BE2C (cell line): ENCODE measurements at regions not wholly inside any gene's neighbourhood (a gene's known extent, or its start where the extent isn't known, plus 50 kb on each side); places are given as distances from the start of the nearest gene placed in this dataset.
"Not testable (repeated sequence)": the region's sequence is repeated elsewhere in the genome, so short reads cannot be mapped to it uniquely, and the experiment has no call there.

Experiments used
- DNase-seq: peaks from one replicate; pipeline ENCODE4 v3.0.0-alpha.2; 2020
- H3K27me3 ChIP-seq: fragments of 250-450 bp; sonication (Bioruptor Pico); 2 replicates; pipeline ENCODE4 v1.5.1; 2020; ENCODE audit warnings: mild to moderate bottlenecking
- H3K36me3 ChIP-seq: fragments of 250-450 bp; sonication (Bioruptor Pico); 2 replicates; pipeline ENCODE4 v1.5.1; 2020; ENCODE audit warnings: mild to moderate bottlenecking
- H3K4me1 ChIP-seq: fragments of 250-450 bp; sonication (Bioruptor Pico); 2 replicates; pipeline ENCODE4 v1.5.1; 2020
- H3K4me3 ChIP-seq: 2 replicates; pipeline ENCODE4 v1.5.1; 2011; ENCODE audit warnings: low read depth, low read length
- H3K9me3 ChIP-seq: fragments of 250-450 bp; sonication (Bioruptor Pico); 2 replicates; pipeline ENCODE4 v1.5.1; 2020
- TF ChIP-seq, protein P1 (sequence below): IDR thresholded peaks from 2 replicates; pipeline ENCODE4 v1.5.1; 2012; ENCODE audit warnings: mild to moderate bottlenecking, low read depth, low read length

DNA sequence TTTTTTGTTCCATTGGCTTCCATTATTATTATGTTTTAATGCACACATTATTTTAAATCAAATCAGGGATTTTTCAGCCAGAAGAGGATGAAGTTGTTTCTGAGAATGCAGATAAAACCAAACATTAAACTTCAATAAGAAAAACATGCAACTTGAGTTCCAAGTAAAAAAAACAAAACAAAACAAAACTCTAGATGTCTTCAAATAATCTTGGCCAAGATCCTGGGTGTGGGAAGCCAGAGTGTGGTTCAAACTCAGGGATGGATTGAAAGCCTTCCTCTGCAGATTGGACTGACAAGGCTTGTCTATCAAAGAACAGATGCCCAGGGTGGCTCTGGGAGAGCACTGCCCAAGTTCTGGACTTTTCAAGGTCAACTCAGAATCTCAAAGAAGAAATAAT lies 134.1 kb downstream of the LCA5 start:
- H3K4me1 ChIP-seq: no peaks in the 10 kb centered on the region
- DNase-seq: no peak
- no peak overlapping the region for H3K4me3 ChIP-seq
- H3K9me3 ChIP-seq: no peaks in the 10 kb centered on the region
- no peaks in the 10 kb centered on the region for H3K27me3 ChIP-seq
- no peaks in the 10 kb centered on the region for H3K36me3 ChIP-seq
- TF ChIP-seq, protein P1, sequence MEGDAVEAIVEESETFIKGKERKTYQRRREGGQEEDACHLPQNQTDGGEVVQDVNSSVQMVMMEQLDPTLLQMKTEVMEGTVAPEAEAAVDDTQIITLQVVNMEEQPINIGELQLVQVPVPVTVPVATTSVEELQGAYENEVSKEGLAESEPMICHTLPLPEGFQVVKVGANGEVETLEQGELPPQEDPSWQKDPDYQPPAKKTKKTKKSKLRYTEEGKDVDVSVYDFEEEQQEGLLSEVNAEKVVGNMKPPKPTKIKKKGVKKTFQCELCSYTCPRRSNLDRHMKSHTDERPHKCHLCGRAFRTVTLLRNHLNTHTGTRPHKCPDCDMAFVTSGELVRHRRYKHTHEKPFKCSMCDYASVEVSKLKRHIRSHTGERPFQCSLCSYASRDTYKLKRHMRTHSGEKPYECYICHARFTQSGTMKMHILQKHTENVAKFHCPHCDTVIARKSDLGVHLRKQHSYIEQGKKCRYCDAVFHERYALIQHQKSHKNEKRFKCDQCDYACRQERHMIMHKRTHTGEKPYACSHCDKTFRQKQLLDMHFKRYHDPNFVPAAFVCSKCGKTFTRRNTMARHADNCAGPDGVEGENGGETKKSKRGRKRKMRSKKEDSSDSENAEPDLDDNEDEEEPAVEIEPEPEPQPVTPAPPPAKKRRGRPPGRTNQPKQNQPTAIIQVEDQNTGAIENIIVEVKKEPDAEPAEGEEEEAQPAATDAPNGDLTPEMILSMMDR: no peak

DNA sequence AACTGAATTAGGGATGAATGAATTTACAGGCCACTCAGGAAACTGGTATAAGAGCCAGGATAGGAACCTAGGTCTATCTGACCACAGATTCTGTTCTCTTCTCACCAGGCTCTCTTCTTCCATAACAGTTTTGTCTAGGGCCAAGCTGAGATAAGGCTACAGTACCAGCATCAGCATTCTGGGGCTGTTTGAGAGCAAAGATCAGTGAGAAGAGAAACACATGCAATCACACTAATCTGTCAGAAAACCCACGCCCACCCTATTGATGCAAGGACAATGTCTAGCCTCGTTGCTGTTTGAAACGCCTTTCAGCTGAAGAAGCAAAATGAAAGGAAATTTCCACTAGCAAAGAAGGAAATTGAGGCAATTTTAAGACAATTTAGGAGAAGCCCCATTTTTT lies 137.7 kb downstream of the LCA5 start:
- TF ChIP-seq, protein P1: no peak
- Histone ChIP-seq H3K4me1 (no peaks in the 10 kb centered on the region), H3K27me3 (no peaks in the 10 kb centered on the region), H3K9me3 (no peaks in the 10 kb centered on the region), H3K4me3 (no peak overlapping the region), H3K36me3 (no peaks in the 10 kb centered on the region)
- no peak for DNase-seq

DNA sequence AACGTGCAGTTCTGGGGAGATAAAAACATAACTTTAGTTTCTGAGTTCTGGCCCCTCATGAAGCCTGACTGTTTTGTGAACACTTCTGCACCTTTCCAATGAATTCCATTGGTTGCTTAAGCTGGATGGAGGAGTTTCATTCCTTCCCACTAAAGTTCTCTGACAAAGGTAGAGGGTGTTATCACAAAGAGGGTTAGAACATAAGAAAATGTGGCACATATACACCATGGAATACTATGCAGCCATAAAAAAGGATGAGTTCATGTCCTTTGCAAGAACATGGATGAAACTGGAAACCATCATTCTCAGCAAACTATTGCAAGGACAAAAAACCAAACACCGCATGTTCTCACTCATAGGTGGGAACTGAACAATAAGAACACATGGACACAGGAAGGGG lies 138.6 kb downstream of the LCA5 start:
- not testable (repeated sequence) for H3K4me1 ChIP-seq, H3K4me3 ChIP-seq, H3K36me3 ChIP-seq, H3K27me3 ChIP-seq, DNase-seq, H3K9me3 ChIP-seq

DNA sequence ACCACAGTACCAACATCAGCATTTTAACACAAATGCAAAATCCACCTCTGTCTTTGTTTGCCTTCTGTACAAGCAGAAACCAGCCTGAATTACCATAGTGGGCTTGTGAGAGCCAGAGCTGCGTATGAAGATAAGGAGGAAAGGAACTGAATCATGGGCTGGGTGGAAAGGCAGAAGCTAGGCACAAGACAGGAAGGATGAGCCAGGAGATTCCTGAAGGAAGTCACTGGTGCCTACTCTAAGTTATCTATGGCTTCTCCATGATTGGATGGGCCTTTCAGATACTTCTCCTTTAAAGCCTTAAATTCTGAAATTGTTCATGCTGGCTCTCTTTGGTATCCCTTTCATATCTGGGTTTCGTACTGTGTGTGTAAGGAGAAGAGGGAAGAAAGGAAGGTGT lies 140.6 kb downstream of the LCA5 start:
- DNase-seq: no peak
- TF ChIP-seq, protein P1: no peak

DNA sequence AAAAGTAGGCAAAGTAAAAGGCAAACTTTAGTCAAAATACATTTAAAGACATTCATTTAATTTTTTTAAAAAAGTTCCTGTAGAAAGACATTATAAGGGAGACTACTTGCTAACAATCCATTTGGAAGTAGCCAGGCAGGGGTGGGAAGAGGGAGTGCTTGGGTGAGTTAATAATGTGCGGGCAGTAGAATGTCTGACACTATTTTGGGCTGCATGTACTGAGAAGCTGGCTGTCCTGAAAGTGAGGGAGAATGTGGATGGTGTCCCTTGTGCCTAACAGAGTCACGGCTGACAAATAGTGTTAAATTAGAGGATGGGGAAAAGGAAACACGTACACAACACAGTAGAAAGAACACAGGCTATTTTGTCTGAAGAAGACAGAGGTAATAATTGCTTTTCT lies 142.5 kb downstream of the LCA5 start:
- Histone ChIP-seq H3K27me3 (no peaks in the 10 kb centered on the region), H3K36me3 (no peaks in the 10 kb centered on the region), H3K4me3 (no peak overlapping the region), H3K4me1 (no peaks in the 10 kb centered on the region), H3K9me3 (no peaks in the 10 kb centered on the region)
- no peak for DNase-seq
- TF ChIP-seq, protein P1: no peak

More for the DNA sequence above, 140.6 kb downstream of the LCA5 start:
- Histone ChIP-seq H3K4me3 (no peak overlapping the region), H3K27me3 (no peaks in the 10 kb centered on the region), H3K36me3 (no peaks in the 10 kb centered on the region), H3K4me1 (no peaks in the 10 kb centered on the region), H3K9me3 (no peaks in the 10 kb centered on the region)

DNA sequence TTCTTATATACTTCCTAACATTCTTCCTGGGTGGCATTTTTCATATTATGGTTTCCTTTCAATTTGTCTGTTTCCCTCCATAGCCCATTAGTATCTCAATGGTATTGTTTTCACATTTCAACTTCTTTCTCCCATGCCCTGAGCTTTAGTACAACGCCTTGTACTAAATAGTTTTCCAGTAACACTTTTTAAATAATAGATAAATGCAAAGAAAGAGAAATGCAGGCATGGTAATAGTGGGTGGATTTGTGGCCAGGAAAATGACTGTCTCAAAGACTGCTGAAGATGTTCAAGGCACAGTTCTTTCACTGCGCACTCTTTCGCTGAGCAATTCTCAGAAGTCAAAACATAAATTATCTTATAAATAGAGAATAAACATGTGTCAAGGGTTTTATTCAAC lies 145.1 kb downstream of the LCA5 start:
- Histone ChIP-seq H3K4me3 (no peak overlapping the region), H3K27me3 (no peaks in the 10 kb centered on the region), H3K4me1 (no peaks in the 10 kb centered on the region), H3K36me3 (no peaks in the 10 kb centered on the region), H3K9me3 (no peaks in the 10 kb centered on the region)
- TF ChIP-seq, protein P1: no peak
- DNase-seq: no peak

DNA sequence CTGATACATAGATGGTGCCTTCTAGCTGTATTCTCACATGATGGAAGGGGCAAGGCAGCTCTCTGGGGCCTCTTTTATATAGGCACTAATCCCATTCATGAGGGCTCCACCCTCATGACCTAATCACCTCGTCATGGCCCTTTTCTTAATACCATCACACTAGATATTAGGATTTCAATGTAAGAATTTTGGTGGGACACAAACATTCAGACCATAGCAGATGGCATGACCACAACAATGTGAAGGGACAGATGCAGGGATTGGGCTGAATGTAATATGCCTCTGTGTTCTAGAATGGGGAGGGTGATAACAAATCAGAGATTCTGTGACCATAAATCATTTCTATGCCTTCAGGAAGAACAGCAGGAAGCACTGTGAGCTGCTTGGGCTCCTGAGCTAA lies 145.8 kb downstream of the LCA5 start:
- no peak overlapping the region for H3K4me3 ChIP-seq
- no peak for DNase-seq
- TF ChIP-seq, protein P1: no peak
- H3K4me1 ChIP-seq: no peaks in the 10 kb centered on the region
- no peaks in the 10 kb centered on the region for H3K9me3 ChIP-seq
- no peaks in the 10 kb centered on the region for H3K36me3 ChIP-seq
- H3K27me3 ChIP-seq: no peaks in the 10 kb centered on the region
